SK-N-MC (cell line): ENCODE measurements at regions not wholly inside any gene's neighbourhood (a gene's known extent, or its start where the extent isn't known, plus 50 kb on each side); places are given as distances from the start of the nearest gene placed in this dataset.

Source experiments
- DNase-seq: peaks from one replicate; pipeline ENCODE4 v3.0.0-alpha.2; 2011; ENCODE audit warnings: low read depth, low spot score
- H3K27ac ChIP-seq: fragments of 200-600 bp; sonication (generic); 2 replicates; pipeline ENCODE4 v1.5.1; 2016; ENCODE audit warnings: mixed run types
- H3K36me3 ChIP-seq: fragments of 200-600 bp; sonication (generic); 2 replicates; pipeline ENCODE4 v1.6.1; 2017; ENCODE audit warnings: antibody characterized with exemption, low read length, mixed read lengths; ENCODE audit not compliant: insufficient read depth
- H3K4me3 ChIP-seq: fragments of 200-600 bp; sonication (generic); 2 replicates; pipeline ENCODE4 v1.5.1; 2016
- H3K9ac ChIP-seq: fragments of 200-600 bp; sonication (generic); 2 replicates; pipeline ENCODE4 v1.8.0; 2017; ENCODE audit warnings: mixed run types, mixed read lengths; ENCODE audit not compliant: insufficient read length
- H3K9me3 ChIP-seq: fragments of 200-600 bp; sonication (generic); 2 replicates; pipeline ENCODE4 v1.6.1; 2017; ENCODE audit warnings: low read depth, mild to moderate bottlenecking, antibody characterized with exemption, low read length, moderate library complexity, mixed read lengths
- EZH2 ChIP-seq: fragments of 200-600 bp; sonication (generic); IDR thresholded peaks from one replicate; pipeline ENCODE4 v1.6.1; 2017; ENCODE audit warnings: antibody characterized with exemption
- FOXP2 ChIP-seq: optimal IDR thresholded peaks from 2 replicates; pipeline ENCODE3; 2011; ENCODE audit warnings: mild to moderate bottlenecking, moderate library complexity; ENCODE audit not compliant: insufficient read depth; ENCODE audit errors: extremely low read length, control extremely low read depth
- POLR2AphosphoS5 ChIP-seq: IDR thresholded peaks from 2 replicates; pipeline ENCODE4 v1.6.1; 2012; ENCODE audit warnings: mild to moderate bottlenecking, low read depth, low read length, borderline replicate concordance

DNA sequence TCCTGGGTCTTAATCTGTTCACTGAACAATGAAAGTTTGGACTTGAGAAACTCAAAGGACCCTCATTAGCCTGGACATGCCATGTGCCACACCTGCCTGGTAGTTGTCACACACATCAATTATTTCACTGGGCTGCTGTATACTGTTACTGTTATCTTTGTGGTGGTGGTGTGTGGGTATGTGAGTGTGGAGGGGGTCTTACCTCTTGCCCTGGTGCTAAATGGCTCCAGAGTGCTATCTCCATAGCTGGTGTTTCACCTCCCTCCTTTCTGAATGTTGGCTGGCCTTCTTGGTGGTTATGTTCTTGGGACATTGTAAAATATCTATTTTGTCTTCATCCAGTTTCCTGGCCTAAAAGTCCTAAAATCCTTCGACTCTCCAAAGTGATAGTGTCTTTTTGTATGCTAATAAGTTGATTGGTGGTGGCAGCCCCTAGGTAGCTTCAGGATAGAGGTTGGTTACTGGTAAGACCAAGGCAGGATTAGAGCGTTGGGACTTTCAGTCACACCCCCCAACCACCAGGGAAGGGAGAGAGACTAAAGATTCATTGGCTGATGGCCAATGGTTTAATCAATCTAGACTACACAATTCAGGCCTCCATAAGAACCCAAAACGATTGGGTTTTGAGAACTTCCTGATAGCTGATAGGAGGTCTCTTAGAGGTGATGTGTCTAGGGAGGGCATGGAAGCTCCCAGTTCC, 328.1 kb downstream of the MYCN start:
- Histone ChIP-seq H3K9ac (no peak overlapping the region), H3K4me3 (no peak overlapping the region), H3K9me3 (no peaks in the 10 kb centered on the region), H3K27ac (no peak overlapping the region), H3K36me3 (no peaks in the 10 kb centered on the region)
- TF ChIP-seq POLR2AphosphoS5 (no peak), EZH2 (no peak), FOXP2 (no peak)
- DNase-seq, result no peak

DNA sequence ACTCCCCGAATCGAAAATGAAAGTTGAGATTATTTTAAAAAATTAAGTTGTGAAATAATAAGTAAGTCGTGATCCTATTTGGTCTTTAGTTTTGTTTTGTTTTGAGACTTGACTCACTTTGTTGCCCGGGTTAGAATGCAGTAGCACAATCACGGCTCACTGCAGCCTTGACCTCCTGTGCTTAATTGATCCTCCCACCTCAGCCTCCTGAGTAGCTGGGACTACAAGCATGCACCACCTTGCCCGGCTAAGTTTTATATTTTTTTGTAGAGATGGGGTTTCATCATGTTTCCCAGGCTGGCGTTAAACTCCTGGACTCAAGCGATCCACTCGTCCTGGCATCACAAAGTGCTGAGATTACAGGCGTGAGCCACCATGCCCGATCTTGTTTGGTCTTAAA, 326.2 kb downstream of the MYCN start:
- H3K9ac ChIP-seq, result no peak overlapping the region
- TF ChIP-seq FOXP2, result no peak
- no peak for TF ChIP-seq EZH2
- TF ChIP-seq POLR2AphosphoS5, result no peak
- H3K4me3 ChIP-seq, result no peak overlapping the region
- no peaks in the 10 kb centered on the region for H3K36me3 ChIP-seq
- H3K27ac ChIP-seq, result no peak overlapping the region
- no peaks in the 10 kb centered on the region for H3K9me3 ChIP-seq
- DNase-seq, result no peak

DNA sequence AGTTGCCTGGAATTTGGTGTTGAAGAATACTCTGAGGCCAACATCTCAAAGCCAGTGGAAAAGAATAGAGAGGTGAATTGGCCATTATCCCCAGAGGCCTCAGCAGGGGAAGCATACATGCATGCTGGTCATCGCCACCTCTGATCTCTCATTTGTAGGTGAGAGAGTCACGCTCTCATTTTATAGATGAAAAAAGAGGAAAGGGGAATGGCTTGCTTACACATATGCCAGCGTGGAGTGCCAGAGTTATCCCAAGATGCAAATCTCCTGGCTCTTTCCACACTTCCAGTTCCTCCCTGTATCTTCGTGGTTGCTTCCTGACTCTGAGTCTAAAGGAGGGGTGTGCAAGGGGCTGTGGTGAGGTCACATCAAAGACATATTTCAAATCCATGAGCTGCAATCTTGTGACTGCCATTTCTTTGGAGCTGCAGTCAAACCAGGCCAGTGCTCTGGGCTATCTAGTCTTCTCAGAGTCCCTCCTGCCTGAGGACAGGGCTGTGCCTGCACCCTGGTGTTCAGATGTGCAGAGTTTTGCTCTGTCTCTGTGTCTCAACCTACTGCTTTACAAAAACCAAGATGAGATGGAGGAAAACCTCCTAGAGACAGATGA, 324.7 kb downstream of the MYCN start:
- no peak overlapping the region for H3K9ac ChIP-seq
- no peak for TF ChIP-seq POLR2AphosphoS5
- no peak for TF ChIP-seq EZH2
- TF ChIP-seq FOXP2, result no peak
- H3K27ac ChIP-seq, result no peak overlapping the region
- no peaks in the 10 kb centered on the region for H3K9me3 ChIP-seq
- H3K36me3 ChIP-seq, result no peaks in the 10 kb centered on the region
- H3K4me3 ChIP-seq, result no peak overlapping the region
- no peak for DNase-seq

DNA sequence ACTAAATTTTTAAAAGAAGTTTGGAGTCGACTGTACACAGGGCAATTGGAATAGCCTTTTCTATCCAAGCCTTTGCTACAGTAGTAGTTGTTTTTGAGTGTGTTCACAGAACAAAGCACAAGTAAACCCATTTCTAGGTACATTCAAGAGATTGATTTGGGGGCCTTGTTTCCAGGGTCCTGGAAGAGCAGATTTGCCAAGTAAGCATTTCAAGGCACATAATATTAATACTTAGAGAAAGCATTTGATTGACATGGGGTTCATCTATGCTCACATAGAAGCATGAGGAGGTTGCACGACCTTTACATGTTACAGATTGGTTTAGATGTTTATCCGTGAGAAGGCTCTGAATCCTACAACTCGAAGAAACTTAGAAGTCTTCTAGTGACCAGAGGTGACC, 324.1 kb downstream of the MYCN start:
- Histone ChIP-seq H3K4me3 (no peak overlapping the region), H3K9me3 (no peaks in the 10 kb centered on the region), H3K36me3 (no peaks in the 10 kb centered on the region), H3K27ac (no peak overlapping the region), H3K9ac (no peak overlapping the region)
- no peak for DNase-seq
- TF ChIP-seq FOXP2 (no peak), POLR2AphosphoS5 (no peak), EZH2 (no peak)

DNA sequence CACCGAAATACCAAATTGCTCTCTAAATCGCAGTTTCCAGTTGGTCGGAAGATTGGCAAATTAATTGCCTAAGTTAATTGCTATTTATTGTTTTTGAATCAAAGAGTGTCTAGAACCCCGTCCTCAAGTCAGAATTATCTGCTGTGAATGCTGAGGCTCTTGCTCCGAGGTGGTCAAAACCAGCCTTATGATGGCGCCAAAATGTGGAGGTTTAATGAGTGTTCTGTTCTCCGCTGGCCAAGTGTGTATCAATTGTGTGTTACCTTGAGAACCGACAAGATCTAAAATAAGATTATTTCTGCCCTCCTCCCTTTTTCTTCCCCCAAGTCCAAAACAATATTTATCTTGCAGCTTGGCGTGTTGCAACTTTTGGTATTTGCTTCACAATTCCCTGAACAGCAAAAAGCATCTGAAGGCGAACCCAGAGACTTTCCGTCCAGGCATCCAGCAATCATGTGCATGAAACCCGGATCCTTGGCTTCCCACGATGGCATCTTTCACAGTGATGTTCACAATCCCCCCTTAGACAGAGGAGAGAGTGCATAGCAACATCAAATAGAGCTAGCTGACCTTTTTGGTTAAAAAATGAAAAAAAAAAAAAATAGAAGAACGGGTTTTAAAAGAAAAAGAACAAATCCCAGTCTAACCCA, 323.0 kb downstream of the MYCN start:
- H3K27ac ChIP-seq, result no peak overlapping the region
- TF ChIP-seq EZH2 (no peak), POLR2AphosphoS5 (no peak), FOXP2 (no peak)

DNA sequence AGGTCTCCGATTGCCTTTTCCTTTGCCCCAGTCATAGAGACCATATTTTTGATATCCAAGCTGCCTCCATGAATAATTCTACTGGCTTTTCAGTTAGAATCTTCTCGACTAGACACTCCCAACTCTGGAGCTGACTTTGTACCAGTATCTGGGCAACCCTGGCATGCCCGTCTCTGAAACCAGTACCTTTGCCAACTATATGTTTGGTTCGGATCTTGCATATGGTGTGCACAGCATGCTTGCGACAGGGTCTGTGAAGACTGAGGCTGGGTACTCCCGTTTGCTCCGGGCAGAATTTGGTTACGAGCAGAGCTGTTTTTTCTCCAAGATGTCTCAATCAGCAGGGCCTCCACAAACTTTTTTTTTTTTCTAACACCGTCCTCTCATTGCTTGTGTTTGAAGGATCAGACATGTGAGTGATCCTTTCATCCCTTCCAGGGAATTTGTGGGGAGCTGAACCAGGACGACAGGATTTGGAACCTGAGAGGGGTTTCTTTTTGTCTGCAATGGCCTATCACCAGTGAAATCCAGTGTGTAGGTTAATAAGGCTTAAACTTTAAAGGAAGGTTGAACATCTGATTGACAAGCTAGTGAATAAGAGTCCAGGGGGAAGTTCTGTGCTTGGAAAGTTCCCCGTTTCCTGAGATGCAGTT, 322.3 kb downstream of the MYCN start:
- Histone ChIP-seq H3K27ac (no peak overlapping the region), H3K9ac (no peak overlapping the region), H3K4me3 (no peak overlapping the region), H3K36me3 (no peaks in the 10 kb centered on the region), H3K9me3 (no peaks in the 10 kb centered on the region)
- DNase-seq, result no peak
- TF ChIP-seq FOXP2 (no peak), POLR2AphosphoS5 (no peak), EZH2 (no peak)

More for the DNA sequence above, 323.0 kb downstream of the MYCN start:
- H3K9ac ChIP-seq, result no peak overlapping the region
- DNase-seq, result no peak
- H3K36me3 ChIP-seq, result no peaks in the 10 kb centered on the region
- H3K9me3 ChIP-seq, result no peaks in the 10 kb centered on the region
- no peak overlapping the region for H3K4me3 ChIP-seq

DNA sequence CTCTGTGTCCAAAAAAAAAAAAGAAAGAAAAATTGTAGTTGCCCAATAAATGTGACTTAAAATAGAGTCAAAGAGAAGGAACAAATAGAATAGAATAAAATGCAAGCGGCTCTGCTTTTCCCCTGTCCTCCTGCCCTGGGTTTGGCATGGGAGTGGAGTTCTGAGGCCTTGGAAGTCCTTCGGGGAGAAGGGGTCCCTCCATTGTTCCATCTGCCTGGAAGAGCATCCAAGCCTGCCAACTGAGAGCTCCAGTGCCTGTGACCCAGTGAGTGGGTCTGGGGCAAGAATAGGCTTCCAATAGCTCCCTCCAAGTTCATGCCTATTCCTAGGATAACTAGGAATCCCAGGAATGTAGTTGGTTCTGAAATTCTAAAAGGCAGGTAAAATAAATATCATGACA, 321.4 kb downstream of the MYCN start:
- Histone ChIP-seq H3K27ac (no peak overlapping the region), H3K4me3 (no peak overlapping the region), H3K9ac (no peak overlapping the region), H3K36me3 (no peaks in the 10 kb centered on the region), H3K9me3 (no peaks in the 10 kb centered on the region)
- TF ChIP-seq EZH2 (no peak), FOXP2 (no peak), POLR2AphosphoS5 (no peak)
- DNase-seq, result no peak

DNA sequence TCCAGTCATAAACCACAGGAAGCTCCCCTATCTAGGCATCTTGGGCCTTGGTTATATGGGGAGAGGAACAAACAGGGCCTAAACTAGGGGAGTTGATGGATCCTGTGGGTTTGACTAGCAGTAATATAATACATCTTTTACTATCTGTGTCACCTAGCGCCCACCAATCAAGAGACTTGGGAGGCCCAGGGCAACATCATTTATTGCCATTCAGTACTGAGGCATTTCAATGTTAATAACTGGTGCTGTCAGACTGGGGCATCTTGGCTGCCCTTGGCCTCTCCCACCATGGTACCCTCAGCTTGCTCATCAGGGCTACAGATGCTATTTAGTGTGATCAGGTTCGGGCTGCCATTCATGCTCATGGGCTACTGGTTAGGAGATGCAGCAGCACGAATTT, 320.7 kb downstream of the MYCN start:
- no peak for TF ChIP-seq FOXP2
- TF ChIP-seq EZH2, result no peak
- TF ChIP-seq POLR2AphosphoS5, result no peak

More for the DNA sequence above, 320.7 kb downstream of the MYCN start:
- no peak overlapping the region for H3K9ac ChIP-seq
- H3K4me3 ChIP-seq, result no peak overlapping the region
- H3K27ac ChIP-seq, result no peak overlapping the region
- no peaks in the 10 kb centered on the region for H3K36me3 ChIP-seq
- no peak for DNase-seq
- H3K9me3 ChIP-seq, result no peaks in the 10 kb centered on the region
